ENCODE measurements at regions not wholly inside any gene's neighbourhood (a gene's known extent, or its start where the extent isn't known, plus 50 kb on each side); places are given as distances from the start of the nearest gene placed in this dataset.
"Not testable (repeated sequence)": the region's sequence is repeated elsewhere in the genome, so short reads cannot be mapped to it uniquely, and the experiment has no call there.

- H3K79me2 ChIP-seq (ENCODE audit: low read length): no peaks in the 10 kb centered on the region
- ATAC-seq (no peak), DNase-seq (no peak)
- intact Hi-C loops (cut with micrococcal nuclease): no loop called here
- H3K4me3 ChIP-seq (ENCODE audit: low read length): no peak overlapping the region
- H3K9ac ChIP-seq (ENCODE audit: low read length): no peak overlapping the region
- no peak overlapping the region for H3K4me2 ChIP-seq (ENCODE audit: low read length)
- TF ChIP-seq CTCF (conservative IDR thresholded peaks at IDR 0.05; ENCODE audit: low read depth, low read length): no peak
- no peak for TF ChIP-seq EZH2 (IDR thresholded peaks at IDR 0.05; ENCODE audit: low read length, unreplicated experiment)
- no peak for TF ChIP-seq EZH2phosphoT487 (IDR thresholded peaks at IDR 0.05; ENCODE audit: borderline replicate concordance, low read length)
- no peaks in the 10 kb centered on the region for H3K36me3 ChIP-seq (ENCODE audit: low read depth, low read length)
- no peaks in the 10 kb centered on the region for H4K20me1 ChIP-seq (ENCODE audit: low read length)
- ChIA-PET POLR2A (ENCODE audit: unreplicated experiment) (no interaction called here), CTCF (no interaction called here)
- no peak overlapping the region for H2AFZ ChIP-seq (ENCODE audit: low read length)
- peaks cover 29% of the 10 kb centered on the region for H3K27me3 ChIP-seq (ENCODE audit: low read length)
- no peaks in the 10 kb centered on the region for H3F3A ChIP-seq (ENCODE audit: low read length, unreplicated experiment)
- H3K4me1 ChIP-seq (ENCODE audit: insufficient read depth, low read length): no peaks in the 10 kb centered on the region
- H3K9me2 ChIP-seq (replicated peaks; ENCODE audit: low read length): no peaks in the 10 kb centered on the region
- no TSS peak for BruUV-seq (replicated peaks)
- no peak overlapping the region for H3K27ac ChIP-seq (ENCODE audit: low read length)
- no peaks in the 10 kb centered on the region for H3K9me3 ChIP-seq (ENCODE audit: low read length)
Observed at GRCh38 chr12:42015051-42015461, 129.6 kb downstream of the GXYLT1 start.

GRCh38 chr12:42012501-42012900, 132.2 kb downstream of the GXYLT1 start:
- BruUV-seq (replicated peaks); CTCF ChIA-PET; H3K9me2 ChIP-seq (replicated peaks; ENCODE audit: low read length); H3K4me1 ChIP-seq (ENCODE audit: insufficient read depth, low read length); H3K36me3 ChIP-seq (ENCODE audit: low read depth, low read length); H3K4me3 ChIP-seq (ENCODE audit: low read length); H3K79me2 ChIP-seq (ENCODE audit: low read length); H3F3A ChIP-seq (ENCODE audit: low read length, unreplicated experiment); H3K9ac ChIP-seq (ENCODE audit: low read length); ATAC-seq; DNase-seq; H2AFZ ChIP-seq (ENCODE audit: low read length); intact Hi-C loops (cut with micrococcal nuclease); POLR2A ChIA-PET (ENCODE audit: unreplicated experiment); H3K4me2 ChIP-seq (ENCODE audit: low read length); H3K9me3 ChIP-seq (ENCODE audit: low read length); H4K20me1 ChIP-seq (ENCODE audit: low read length); H3K27ac ChIP-seq (ENCODE audit: low read length): not testable (repeated sequence)
- H3K27me3 ChIP-seq (ENCODE audit: low read length): peaks cover 40% of the 10 kb centered on the region

- H3K27ac ChIP-seq (ENCODE audit: low read length): no peak overlapping the region
- CTCF ChIA-PET: no interaction called here
- peaks cover 39% of the 10 kb centered on the region for H3K27me3 ChIP-seq (ENCODE audit: low read length)
- H4K20me1 ChIP-seq (ENCODE audit: low read length): no peaks in the 10 kb centered on the region
- H3K36me3 ChIP-seq (ENCODE audit: low read depth, low read length): no peaks in the 10 kb centered on the region
- H3K4me2 ChIP-seq (ENCODE audit: low read length): no peak overlapping the region
- intact Hi-C loops (cut with micrococcal nuclease): no loop called here
- TF ChIP-seq CTCF (conservative IDR thresholded peaks at IDR 0.05; ENCODE audit: low read depth, low read length) (no peak), EZH2phosphoT487 (IDR thresholded peaks at IDR 0.05; ENCODE audit: borderline replicate concordance, low read length) (no peak), EZH2 (IDR thresholded peaks at IDR 0.05; ENCODE audit: low read length, unreplicated experiment) (no peak)
- BruUV-seq (replicated peaks): no TSS peak
- DNase-seq: no peak
- no peak overlapping the region for H3K9ac ChIP-seq (ENCODE audit: low read length)
- ATAC-seq: no peak
- H3K79me2 ChIP-seq (ENCODE audit: low read length): no peaks in the 10 kb centered on the region
- no peaks in the 10 kb centered on the region for H3K4me1 ChIP-seq (ENCODE audit: insufficient read depth, low read length)
- H3K4me3 ChIP-seq (ENCODE audit: low read length): no peak overlapping the region
- POLR2A ChIA-PET (ENCODE audit: unreplicated experiment): no interaction called here
- no peaks in the 10 kb centered on the region for H3K9me2 ChIP-seq (replicated peaks; ENCODE audit: low read length)
- no peaks in the 10 kb centered on the region for H3F3A ChIP-seq (ENCODE audit: low read length, unreplicated experiment)
- no peak overlapping the region for H2AFZ ChIP-seq (ENCODE audit: low read length)
- no peaks in the 10 kb centered on the region for H3K9me3 ChIP-seq (ENCODE audit: low read length)
Observed at GRCh38 chr12:42010715-42011114, 134.0 kb downstream of the GXYLT1 start.

Data from PC-3 (cell line).